Breast epithelium (tissue), 3 donors: ENCODE measurements at regions not wholly inside any gene's neighbourhood (a gene's known extent, or its start where the extent isn't known, plus 50 kb on each side); places are given as distances from the start of the nearest gene placed in this dataset.

Experiments
- POLR2A ChIP-seq: fragments of 450-650 bp; IDR thresholded peaks from one replicate; pipeline ENCODE4 v1.6.1; 2016; ENCODE audit warnings: antibody characterized with exemption, mild to moderate bottlenecking, moderate library complexity
- TF ChIP-seq, protein P1 (sequence below), 3 donors: fragments of 450-650 bp; IDR thresholded peaks; one replicate each; pipeline ENCODE4 v1.5.1; 2016 to 2017; ENCODE audit warnings: antibody characterized with exemption in 3 of 3, mild to moderate bottlenecking in 3 of 3, moderate library complexity in 3 of 3

- TF ChIP-seq, protein P1, sequence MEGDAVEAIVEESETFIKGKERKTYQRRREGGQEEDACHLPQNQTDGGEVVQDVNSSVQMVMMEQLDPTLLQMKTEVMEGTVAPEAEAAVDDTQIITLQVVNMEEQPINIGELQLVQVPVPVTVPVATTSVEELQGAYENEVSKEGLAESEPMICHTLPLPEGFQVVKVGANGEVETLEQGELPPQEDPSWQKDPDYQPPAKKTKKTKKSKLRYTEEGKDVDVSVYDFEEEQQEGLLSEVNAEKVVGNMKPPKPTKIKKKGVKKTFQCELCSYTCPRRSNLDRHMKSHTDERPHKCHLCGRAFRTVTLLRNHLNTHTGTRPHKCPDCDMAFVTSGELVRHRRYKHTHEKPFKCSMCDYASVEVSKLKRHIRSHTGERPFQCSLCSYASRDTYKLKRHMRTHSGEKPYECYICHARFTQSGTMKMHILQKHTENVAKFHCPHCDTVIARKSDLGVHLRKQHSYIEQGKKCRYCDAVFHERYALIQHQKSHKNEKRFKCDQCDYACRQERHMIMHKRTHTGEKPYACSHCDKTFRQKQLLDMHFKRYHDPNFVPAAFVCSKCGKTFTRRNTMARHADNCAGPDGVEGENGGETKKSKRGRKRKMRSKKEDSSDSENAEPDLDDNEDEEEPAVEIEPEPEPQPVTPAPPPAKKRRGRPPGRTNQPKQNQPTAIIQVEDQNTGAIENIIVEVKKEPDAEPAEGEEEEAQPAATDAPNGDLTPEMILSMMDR (IDR thresholded peaks at IDR 0.05), result no peak
- TF ChIP-seq POLR2A, result no peak
Measured at GRCh38 chr2:226164512-226164911, 635.1 kb downstream of the IRS1 start.
